Activated CD4-positive, alpha-beta T cell treated with anti-CD3 and anti-CD28 coated beads for 48 hours (primary cell): ENCODE measurements at regions not wholly inside any gene's neighbourhood (a gene's known extent, or its start where the extent isn't known, plus 50 kb on each side); places are given as distances from the start of the nearest gene placed in this dataset.
"Not testable (repeated sequence)": the region's sequence is repeated elsewhere in the genome, so short reads cannot be mapped to it uniquely, and the experiment has no call there.

Experiments
- DNase-seq: peaks from one replicate; pipeline ENCODE4 v3.0.0-alpha.2; 2020

DNA sequence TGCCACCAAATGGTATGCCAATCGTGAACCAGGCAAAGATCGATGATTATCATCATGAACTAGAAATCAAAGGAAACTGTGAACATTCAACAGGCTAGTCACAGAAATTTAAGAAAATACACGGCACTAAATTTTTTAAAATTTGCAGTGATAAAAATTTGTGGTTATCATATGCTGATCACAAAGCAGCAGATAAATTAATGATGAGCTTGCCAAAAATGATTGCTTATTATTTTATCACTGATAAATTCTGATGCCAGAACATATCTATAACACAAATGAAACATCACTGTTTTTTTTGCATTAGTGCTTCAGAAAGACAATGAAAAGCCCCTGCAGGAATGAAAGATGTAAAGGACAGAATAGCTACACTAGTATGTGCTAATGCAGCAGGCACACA is 1413.2 kb upstream of the MAP3K7 start:
- DNase-seq = no peak

DNA sequence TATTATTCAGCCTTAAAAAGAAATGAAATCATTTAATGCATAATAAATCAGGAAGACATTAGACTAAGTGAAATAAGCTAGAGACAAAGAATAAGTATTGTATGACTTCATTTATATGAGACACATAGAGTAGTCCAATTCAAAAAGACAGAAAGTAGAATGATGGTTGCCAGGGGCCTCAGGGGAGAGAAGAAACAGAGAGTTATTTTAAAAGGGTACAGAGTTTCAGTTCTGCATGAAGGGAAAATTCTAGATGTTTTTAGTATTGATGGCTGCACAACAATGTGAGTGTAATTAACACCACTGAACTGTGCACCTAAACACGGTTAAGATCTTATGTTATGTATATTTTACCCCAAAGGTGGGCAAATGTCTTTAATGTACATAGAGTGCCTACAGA is 1407.9 kb upstream of the MAP3K7 start:
- DNase-seq = no peak

DNA sequence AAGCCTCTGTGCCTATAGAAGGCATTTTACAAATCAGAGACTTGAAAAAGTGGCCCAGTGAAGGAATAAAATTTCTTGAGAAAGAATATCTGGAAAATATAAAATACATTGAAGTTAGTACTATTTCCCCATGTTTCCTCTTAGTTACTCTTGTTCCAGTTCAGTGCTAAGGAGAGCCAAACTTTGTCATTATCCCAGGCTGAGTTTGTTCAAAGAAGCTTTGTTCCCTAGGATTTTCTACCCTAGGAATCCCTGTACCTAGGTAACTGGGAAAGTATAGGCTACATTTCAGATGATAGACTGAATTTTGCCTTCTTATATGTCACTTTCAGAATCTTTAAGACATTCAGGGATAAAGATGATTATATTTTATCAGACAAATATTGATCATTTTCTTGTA is 1395.7 kb upstream of the MAP3K7 start:
- DNase-seq = no peak

DNA sequence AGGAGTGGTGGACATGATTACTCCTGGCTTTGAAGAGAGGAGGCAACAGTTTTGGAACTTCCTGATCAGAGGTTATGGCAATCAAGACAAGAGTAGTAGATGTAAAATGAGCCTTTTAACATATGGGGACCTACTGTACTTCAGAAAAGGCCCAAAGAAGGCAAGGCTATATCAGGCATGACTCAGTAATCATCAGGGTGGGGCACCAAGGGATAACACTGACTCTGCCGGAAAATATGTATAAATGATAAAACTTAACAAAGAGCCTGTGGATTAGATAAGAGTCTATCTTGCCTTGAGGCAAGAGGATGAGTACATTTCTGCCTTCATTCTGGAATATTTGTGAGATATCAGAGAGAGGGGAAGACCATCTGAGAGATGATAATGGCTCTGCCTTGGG is 1389.9 kb upstream of the MAP3K7 start:
- DNase-seq = no peak

DNA sequence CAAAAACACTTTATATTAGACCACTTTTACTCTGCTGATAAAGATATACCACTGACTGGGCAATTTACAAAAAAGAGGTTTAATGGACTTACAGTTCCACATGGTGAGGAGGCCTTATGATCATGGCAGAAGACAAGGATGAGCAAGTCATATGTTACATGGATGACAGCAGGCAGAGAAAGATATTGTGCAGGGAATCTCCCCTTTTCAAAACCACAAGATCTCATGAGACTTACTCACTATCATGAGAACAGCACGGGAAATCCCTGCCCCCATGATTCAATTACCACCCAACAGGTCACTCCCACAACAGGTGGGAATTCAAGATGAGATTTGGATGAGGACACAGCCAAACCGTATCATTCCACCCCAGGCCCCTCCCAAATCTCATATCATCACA is 1383.8 kb upstream of the MAP3K7 start:
- no peak for DNase-seq

DNA sequence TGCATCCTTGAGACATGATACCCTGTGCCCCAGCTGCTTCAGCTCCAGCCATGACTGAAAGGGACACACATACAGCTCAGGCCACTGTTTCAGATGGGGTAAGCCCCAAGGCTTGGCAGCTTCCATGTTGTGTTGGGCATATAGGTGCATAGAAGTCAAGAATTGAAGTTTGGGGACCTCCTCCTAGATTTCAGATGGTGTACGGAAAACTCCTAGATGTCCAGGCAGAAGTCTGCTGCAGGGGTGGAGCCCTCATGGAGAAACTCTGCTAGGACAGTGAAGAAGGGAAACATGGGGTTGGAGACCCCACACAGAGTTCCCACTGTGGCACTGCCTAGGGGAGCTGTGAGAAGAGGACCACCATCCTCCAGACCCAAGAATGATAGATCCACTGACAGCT is 1379.0 kb upstream of the MAP3K7 start:
- DNase-seq = no peak

DNA sequence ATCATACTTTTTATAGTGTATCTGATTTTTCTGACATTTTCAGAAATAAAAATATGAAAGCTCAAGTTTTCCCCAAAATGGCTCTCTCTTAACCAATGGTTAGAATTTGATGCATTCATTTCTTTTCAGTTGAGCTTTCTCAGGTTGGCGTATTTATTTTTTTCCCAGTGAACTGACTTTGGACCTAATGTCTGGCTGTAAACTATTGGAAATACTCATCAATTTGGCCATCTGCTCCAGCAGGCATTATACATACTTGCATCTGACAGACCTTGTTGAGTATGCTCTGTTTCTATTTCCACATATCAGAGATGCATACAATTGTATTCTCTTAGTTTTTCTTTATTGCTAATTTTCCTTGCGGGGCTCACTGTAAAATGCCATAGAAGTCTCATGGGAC is 1374.8 kb upstream of the MAP3K7 start:
- no peak for DNase-seq

DNA sequence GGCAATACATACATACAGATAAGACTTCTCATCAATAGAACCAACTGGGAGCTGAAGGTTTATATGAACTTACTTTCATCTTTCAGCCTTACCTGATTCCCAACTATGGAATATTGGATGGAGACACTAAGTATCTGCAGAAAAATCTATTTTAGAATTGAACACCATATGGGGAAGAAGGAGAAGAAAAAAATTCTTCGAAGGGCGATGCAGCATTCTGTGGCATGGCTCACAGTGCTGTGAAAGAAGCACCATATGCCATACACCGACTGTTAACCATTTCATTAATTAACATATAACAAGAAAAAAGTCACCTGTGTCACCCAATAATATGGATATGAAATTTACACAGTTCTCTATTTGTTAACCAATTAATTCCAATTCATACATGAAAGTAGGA is 1374.4 kb upstream of the MAP3K7 start:
- DNase-seq = no peak

DNA sequence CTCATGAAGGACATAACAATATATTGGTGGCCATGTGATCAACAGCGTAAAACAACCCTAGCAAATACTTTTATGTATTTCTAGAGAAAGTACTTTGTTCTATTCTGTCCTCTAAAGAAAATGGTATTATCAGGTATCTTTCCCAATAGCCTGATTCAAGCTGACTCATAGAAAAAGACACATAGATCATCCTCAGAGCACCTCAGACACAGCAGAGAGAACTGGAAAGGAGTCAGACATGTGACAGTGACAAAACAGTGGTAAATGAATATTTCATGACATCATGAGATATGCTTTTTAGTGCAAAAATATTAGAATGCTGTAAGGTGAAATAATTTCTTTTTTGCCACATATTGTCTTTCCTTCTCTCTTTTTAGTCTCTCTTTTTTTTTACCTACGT is 1355.0 kb upstream of the MAP3K7 start:
- DNase-seq = no peak

DNA sequence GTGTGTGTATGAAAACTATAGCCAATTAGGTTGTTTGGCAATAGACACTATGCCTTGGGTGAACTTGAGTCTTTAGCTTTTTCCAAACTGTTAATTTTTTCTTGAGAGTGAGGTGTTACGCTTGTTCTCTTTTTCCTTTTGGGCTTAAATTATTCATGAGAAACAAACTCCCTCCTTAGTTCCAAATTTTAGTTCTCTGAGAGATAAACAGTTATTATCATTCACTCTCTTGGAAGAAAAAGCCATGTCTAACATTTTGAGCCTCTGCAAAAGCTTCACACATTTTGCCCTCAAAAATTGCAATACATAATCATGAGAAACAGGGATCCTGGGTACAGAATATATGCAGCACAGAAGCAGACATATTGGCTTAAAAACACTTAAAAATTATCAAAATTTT is 1353.9 kb upstream of the MAP3K7 start:
- no peak for DNase-seq

DNA sequence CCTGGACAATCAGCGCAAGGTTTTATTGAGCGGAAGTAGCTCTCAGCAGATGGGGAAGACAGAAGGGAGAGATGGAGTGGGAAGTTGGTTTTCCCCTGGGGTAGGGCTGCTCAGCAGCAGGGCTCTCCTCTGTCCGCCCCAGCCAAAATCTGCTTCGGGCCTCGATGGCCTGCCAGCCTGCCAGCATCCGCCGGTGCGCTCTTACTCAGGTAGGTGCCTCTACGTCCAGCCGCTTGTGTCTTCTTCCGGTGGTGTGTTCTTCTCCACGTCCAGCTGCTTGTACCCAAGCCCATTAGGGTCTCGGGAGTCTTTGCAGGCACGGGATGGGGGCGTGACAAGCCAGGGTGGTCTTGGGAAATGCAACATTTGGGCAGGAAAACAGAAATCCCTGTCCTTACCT is 1340.0 kb upstream of the MAP3K7 start:
- DNase-seq = no peak

DNA sequence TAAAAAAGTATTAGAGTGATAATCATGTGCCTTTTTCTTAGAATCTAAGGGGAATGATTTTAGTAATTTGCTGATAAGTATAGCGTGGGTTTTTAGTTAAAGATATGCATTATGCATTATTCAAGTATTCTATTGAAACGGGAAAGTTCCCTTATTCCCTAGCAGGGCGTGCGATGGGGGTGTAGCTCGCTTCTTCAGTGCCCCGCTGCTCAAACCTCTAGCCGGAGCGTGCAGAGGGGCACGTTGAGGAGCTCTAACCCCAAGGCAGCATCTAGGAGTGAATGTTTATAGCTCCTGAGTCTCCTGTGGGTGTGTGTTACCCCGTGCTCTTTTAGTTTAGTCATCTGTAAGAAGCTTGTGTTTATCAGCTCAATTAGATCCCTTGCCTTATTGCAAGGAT is 1339.5 kb upstream of the MAP3K7 start:
- DNase-seq = no peak

DNA sequence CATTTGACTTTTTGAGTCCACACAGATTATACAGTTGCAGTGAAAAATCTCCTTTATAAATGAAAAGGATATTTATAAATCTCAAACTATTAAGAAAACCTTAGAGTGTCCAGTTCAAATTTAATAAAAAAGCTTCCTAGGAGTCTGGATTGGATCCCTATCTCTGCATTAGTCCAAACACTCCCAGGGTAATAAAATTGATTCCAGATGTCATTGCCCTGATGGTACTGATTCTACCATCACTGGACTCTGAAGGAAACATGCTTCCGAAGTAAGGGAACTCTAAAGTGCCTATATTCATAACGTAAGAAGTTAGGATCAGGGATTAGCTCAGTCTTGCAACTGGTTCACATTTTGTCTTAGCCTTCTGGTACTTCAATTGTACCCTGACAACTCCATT is 1325.1 kb upstream of the MAP3K7 start:
- no peak for DNase-seq

DNA sequence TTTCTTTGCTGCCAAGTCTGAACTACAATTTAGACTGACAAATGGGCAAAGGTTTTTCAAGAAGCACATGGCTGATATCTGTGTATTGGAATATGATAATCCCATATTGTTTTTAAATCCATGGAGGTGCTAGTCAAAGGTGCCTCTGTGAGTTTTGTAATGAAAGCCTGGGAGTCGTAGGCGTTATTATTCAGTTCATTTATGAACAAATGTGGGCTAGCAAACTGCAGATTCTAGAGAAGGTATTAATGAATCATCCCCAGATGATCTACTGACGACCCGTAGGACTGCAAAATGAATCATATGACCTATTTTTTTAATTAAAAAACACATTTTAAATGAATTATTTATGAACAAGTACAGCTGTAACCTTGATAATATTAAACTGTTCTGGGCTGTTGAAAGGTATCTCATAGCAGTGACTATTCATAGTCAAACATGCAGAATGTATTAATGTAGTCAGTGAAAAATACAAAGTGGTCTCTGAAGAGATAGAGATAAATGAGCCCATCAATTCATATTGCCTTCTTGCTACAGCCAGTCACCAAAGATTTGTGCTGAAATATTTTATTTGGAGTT is 1317.8 kb upstream of the MAP3K7 start:
- no peak for DNase-seq

DNA sequence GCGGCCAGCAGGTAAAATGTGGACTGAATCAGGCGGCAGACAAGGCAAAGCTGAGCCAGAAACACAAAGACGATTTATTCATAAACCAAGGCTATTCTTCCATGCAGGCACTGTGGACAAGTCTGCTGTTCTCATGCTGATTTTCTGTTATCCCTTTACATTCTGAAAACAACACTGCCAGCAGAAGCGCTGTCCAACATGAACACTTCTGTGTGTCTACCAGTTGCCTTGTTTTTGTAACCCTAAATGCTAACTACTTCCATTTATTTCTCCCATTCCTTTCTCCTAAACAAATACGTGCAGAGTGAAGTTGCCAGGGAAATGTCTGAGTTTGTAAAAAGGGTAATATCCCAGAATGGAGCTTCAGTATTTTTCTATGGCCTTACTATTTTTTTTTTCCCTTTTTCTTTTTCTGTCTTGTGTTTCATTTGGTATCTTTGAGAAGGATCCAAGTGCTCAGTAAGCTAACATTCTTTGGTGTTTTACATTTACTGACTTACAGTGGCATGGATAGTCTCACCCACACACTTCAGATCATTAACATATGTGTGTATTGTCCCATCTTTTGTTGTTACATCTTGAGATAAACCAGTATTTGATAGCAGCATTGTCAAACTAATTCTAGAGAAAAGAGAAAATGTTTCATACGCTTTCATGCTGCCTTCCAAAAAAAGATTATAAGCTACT is 1308.9 kb upstream of the MAP3K7 start:
- DNase-seq = no peak

DNA sequence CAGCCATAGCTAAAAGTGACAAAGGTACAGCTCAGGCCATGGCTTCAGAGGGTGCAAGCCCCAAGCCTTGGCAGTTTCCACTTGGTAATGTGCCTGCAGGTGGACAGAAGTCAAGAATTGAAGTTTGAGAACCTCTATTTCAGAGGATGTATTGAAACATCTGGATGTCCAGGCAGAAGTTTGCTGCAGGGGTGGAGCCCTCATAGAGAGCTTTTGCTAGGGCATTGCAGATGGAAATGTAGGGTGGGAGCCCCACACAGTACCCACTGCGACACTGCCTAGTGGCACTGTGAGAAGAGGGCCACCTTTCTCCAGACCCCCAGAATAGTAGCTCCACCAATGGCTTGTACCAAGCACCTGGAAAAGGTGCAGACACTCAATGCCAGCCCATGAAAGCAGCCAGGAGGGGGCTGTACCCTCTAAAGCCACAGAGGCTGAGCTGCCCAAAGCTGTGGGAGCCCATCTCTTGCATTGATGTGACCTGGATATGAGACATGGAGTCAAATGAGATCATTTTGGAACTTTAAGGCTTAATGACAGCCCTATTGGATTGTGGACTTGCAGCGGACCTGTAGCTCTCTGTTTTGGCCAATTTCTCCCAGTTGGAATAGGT is 1299.4 kb upstream of the MAP3K7 start:
- no peak for DNase-seq

DNA sequence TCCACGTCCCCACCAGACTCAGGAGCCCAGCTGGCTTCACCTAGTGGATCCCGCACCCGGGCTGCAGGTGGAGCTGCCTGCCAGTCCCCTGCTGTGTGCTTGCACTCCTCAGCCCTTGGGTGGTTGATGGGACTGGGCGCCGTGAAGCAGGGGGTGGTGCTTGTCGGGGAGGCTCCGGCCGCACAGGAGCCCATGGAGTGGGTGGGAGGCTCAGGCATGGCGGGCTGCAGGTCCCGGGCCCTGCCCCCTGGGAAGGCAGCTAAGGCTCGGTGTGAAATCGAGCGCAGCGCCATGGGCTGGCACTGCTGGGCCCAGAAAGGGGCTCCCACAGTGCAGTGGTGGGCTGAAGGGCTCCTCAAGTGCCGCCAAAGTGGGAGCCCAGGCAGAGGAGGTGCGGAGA is 1294.9 kb upstream of the MAP3K7 start:
- DNase-seq = not testable (repeated sequence)

DNA sequence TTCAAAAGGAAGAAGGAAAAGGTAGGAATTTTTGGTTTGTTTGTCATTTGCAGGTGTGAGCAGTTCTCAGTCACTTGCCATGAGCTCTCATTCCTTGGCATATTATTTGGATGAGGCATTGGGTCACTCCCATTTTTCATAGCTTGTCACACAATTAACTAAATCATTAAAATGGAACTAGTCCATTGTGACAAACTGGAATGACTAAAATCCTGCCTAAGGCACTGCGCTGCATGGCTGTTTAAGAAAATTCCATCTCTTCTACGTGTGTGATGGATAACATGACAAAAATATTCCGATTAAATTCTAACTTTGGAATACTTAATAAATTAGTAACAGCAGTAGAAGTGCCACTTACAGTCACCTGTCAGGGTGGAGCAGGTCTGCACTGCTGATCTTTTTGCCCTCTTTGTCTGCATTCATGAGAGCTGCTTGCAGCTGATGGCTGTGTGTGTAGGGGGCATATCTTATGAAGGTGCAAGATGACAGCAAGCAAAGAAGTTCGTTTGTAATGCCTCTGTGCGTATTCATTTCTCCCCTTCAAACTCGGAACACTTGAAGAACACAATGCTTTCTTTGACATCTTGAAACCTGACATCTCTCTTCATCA is 1292.6 kb upstream of the MAP3K7 start:
- DNase-seq = no peak

DNA sequence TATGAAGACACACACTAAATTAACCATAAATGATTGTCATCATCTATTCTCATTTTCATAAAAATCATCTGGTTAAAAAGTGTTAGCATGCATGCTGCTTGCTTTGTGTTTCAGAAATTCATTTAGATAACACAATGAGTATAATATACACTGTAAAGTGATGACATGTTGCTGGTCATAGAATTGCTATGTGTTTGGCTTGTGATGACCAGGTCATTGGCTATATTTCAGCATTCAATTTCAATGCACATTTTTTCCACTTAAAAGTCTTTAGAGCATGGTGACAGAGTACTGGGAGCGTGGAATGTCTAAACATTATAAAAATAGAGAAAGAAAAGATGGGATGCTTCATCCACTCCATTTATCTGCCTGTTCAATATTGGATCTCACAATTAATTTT is 1291.1 kb upstream of the MAP3K7 start:
- no peak for DNase-seq

DNA sequence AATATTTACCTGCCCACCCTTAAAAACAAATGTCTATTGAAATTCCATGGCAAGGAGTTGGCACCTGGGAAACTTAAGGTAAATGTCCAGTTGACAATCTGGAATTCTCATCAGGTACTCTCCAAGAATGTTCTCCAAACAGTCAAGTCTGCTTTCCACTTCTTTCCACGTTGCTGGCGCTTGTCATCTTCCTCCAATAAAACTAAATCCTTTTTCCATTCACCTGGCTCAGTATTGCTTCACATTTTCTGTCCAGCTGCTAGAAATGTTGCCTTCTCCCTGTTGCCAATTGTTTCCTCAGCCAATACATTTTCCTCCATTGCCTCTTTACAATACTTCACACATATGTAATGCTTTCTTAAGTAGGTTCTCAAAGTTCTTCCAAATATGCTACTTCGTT is 1288.1 kb upstream of the MAP3K7 start:
- no peak for DNase-seq

DNA sequence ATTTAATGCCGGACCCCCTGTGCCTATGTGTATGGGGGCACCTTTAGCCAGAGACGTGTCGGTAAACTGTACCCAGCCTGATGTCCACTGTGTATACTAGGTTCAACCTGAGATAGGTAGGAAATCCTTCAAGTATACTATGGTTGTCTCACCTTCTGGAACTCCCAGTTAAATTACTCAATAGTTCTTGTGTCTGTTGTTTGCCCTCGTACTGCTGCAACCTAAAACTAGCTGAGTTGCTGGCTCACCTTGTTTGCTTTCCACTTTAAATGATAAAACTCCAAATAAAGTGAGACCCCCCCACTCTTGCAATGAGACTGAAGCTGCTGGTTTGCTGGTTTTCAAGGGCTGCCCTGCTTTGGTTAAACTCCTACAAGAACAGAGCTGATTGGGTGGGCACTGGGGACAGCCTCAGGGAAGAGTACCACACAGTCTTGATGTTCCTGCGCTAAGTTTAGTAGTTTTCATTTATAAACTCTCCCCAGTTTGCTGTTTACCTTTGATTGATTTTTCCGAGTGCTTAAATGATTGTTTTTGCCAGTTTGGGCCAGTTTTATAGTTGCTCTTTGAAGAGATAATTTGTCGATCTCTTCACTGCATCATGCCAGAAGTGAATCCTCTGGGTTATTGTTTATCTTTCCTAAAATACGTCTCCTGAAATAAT is 1281.8 kb upstream of the MAP3K7 start:
- no peak for DNase-seq

DNA sequence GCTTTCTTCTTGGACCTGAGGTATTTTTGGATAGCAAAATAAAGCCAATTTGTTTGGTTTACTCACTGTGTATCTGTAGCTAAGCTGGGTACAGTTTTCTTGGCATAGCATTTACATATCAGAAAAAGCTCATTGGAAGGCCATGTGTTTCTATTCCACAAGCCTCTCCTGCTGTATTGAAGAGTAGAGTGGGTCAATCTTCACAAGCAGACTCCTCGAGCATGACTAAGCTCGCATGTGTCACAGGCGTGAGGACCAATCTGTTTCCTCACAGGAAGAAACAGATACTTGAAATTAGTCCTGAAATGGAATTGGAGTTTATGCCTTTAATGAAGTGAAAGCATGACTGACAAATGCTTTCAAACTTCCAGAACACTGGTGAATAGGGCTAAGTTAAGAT is 1279.0 kb upstream of the MAP3K7 start:
- no peak for DNase-seq

DNA sequence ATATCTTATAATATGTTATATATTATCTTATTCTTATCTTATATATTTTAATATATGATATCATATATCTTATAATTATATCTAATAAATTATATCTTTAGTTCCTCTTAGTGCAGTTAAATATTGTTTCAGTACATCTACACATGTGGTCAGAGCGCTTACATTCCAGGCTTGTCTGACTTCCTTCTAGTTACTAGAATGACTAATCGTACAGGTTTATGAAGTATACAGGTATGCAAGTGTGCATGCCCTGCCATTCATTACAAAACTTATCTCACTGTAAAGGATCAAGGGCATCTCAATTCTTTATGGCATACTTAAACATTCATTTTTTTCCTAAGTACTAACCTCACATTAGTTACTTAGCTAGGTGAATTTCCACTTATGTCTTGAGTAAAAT is 1278.0 kb upstream of the MAP3K7 start:
- DNase-seq = no peak
